ENCODE measurements at regions not wholly inside any gene's neighbourhood (a gene's known extent, or its start where the extent isn't known, plus 50 kb on each side); places are given as distances from the start of the nearest gene placed in this dataset.

DNA sequence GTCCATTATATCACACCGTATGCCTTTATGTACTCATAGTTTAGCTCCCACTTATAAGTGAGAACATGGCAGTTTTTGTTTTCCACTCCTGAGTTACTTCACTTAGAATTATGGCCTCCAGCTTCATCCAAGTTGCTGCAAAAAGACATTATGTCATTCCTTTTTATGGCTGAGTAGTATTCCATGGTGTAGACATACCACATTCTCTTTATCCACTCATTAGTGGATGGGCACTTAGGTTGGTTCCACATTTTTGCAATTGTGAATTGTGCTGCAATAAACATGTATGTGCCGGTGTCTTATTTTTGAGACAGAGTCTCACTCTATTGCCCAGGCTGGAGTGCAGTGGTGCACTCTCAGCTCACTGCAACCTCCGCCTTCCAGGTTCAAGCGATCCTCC, 74.1 kb upstream of the IQSEC1 start:
- TF ChIP-seq, protein P1, sequence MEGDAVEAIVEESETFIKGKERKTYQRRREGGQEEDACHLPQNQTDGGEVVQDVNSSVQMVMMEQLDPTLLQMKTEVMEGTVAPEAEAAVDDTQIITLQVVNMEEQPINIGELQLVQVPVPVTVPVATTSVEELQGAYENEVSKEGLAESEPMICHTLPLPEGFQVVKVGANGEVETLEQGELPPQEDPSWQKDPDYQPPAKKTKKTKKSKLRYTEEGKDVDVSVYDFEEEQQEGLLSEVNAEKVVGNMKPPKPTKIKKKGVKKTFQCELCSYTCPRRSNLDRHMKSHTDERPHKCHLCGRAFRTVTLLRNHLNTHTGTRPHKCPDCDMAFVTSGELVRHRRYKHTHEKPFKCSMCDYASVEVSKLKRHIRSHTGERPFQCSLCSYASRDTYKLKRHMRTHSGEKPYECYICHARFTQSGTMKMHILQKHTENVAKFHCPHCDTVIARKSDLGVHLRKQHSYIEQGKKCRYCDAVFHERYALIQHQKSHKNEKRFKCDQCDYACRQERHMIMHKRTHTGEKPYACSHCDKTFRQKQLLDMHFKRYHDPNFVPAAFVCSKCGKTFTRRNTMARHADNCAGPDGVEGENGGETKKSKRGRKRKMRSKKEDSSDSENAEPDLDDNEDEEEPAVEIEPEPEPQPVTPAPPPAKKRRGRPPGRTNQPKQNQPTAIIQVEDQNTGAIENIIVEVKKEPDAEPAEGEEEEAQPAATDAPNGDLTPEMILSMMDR (conservative IDR thresholded peaks at IDR 0.05), result no peak
- TF ChIP-seq ZFX (IDR thresholded peaks at IDR 0.05), result no peak
